Vagina (tissue), 2 donors: ENCODE measurements at regions not wholly inside any gene's neighbourhood (a gene's known extent, or its start where the extent isn't known, plus 50 kb on each side); places are given as distances from the start of the nearest gene placed in this dataset.

Experiments
- POLR2A ChIP-seq, 2 donors: fragments of 450-650 bp; IDR thresholded peaks; one replicate each; pipeline ENCODE4 v1.6.1; 2017; ENCODE audit warnings: antibody characterized with exemption in 2 of 2, mild to moderate bottlenecking in 2 of 2, moderate library complexity in 2 of 2
- POLR2AphosphoS5 ChIP-seq, 2 donors: sonication (generic); formaldehyde crosslinking; IDR thresholded peaks; one replicate each; pipeline ENCODE4 v1.9.0; 2017; ENCODE audit warnings: antibody characterized with exemption in 2 of 2, mild to moderate bottlenecking in 2 of 2, low read depth in 1 of 2; ENCODE audit not compliant: insufficient read depth in 1 of 2
- TF ChIP-seq, protein P1 (sequence below), 3 experiments: fragments of 450-650 bp in 2 of 3; fragments of 200-600 bp in 1 of 3; sonication (generic) in 1 of 3; IDR thresholded peaks; one replicate each; pipeline ENCODE4 v1.5.1; 2017 to 2019; ENCODE audit warnings: antibody characterized with exemption in 3 of 3, mild to moderate bottlenecking in 2 of 3, moderate library complexity in 2 of 3

DNA sequence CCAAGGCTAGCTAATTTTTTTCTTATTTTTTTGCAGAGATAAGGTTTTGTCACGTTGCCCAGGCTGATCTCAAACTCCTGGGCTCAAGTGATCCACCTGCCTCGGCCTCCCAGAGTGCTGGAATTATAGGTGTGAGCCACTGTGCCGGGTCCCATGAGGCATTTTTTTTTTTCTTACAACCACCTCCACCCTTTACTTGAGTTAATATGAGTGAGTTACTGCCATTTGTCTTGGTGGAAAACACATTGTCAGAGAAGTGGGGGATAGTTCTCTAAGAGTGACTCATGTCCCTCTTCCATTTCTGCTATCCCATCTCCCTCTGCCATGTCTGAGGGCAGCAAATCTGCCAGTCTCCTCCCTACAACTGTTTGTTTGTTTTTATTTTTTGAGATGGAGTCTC, 163.4 kb upstream of the CLINT1 start:
- TF ChIP-seq, protein P1, sequence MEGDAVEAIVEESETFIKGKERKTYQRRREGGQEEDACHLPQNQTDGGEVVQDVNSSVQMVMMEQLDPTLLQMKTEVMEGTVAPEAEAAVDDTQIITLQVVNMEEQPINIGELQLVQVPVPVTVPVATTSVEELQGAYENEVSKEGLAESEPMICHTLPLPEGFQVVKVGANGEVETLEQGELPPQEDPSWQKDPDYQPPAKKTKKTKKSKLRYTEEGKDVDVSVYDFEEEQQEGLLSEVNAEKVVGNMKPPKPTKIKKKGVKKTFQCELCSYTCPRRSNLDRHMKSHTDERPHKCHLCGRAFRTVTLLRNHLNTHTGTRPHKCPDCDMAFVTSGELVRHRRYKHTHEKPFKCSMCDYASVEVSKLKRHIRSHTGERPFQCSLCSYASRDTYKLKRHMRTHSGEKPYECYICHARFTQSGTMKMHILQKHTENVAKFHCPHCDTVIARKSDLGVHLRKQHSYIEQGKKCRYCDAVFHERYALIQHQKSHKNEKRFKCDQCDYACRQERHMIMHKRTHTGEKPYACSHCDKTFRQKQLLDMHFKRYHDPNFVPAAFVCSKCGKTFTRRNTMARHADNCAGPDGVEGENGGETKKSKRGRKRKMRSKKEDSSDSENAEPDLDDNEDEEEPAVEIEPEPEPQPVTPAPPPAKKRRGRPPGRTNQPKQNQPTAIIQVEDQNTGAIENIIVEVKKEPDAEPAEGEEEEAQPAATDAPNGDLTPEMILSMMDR (IDR thresholded peaks at IDR 0.05), result no peak
- no peak for TF ChIP-seq POLR2A (IDR thresholded peaks at IDR 0.05)
- TF ChIP-seq POLR2AphosphoS5 (IDR thresholded peaks at IDR 0.05; ENCODE audit: insufficient read depth in 1 of 2, low read depth in 1 of 2), result no peak
